VCaP (cell line): ENCODE measurements at regions not wholly inside any gene's neighbourhood (a gene's known extent, or its start where the extent isn't known, plus 50 kb on each side); places are given as distances from the start of the nearest gene placed in this dataset.

ENCODE experiments used
- H3K27ac ChIP-seq: fragments of 450-650 bp; 2 replicates; pipeline ENCODE4 v1.5.1; 2017
- TF ChIP-seq, protein P1 (sequence below): fragments of 450-650 bp; conservative IDR thresholded peaks from 2 replicates; pipeline ENCODE4 v1.5.1; 2017; ENCODE audit warnings: mild to moderate bottlenecking, moderate library complexity

- no peak overlapping the region for H3K27ac ChIP-seq
- TF ChIP-seq, protein P1, sequence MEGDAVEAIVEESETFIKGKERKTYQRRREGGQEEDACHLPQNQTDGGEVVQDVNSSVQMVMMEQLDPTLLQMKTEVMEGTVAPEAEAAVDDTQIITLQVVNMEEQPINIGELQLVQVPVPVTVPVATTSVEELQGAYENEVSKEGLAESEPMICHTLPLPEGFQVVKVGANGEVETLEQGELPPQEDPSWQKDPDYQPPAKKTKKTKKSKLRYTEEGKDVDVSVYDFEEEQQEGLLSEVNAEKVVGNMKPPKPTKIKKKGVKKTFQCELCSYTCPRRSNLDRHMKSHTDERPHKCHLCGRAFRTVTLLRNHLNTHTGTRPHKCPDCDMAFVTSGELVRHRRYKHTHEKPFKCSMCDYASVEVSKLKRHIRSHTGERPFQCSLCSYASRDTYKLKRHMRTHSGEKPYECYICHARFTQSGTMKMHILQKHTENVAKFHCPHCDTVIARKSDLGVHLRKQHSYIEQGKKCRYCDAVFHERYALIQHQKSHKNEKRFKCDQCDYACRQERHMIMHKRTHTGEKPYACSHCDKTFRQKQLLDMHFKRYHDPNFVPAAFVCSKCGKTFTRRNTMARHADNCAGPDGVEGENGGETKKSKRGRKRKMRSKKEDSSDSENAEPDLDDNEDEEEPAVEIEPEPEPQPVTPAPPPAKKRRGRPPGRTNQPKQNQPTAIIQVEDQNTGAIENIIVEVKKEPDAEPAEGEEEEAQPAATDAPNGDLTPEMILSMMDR: no peak
Observed at GRCh38 chr1:201750934-201751333, 78.0 kb upstream of the IPO9 start.

GRCh38 chr1:201751872-201752271 lies 77.1 kb upstream of the IPO9 start:
- TF ChIP-seq, protein P1: no peak
- no peak overlapping the region for H3K27ac ChIP-seq

- no peak overlapping the region for H3K27ac ChIP-seq
- TF ChIP-seq, protein P1: no peak
Observed at GRCh38 chr1:201752333-201752732, 76.6 kb upstream of the IPO9 start.

- TF ChIP-seq, protein P1: no peak
- no peak overlapping the region for H3K27ac ChIP-seq
Observed at GRCh38 chr1:201753492-201753891, 75.5 kb upstream of the IPO9 start.

DNA sequence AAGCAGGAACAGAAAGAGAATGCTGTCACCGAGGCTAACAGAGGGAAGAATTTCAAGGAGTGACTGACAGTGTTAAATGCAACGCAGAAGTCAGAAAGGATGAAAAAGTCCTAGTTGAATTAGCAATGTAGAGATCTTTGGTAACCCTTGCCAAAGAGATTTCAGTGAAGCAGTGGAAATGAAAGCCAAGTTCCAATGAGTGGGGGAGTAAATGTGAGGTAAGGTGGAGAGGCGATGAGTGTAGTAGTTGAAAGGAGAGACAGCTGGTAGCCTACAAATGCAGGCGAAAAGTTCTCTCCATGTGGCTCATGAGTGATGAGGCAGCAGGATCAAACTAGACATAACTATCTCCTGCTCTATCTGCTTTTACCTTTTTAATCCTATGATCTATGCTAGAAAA lies 74.6 kb upstream of the IPO9 start:
- H3K27ac ChIP-seq: no peak overlapping the region
- TF ChIP-seq, protein P1: no peak

GRCh38 chr1:201755200-201755599 lies 73.8 kb upstream of the IPO9 start:
- no peak overlapping the region for H3K27ac ChIP-seq
- TF ChIP-seq, protein P1: no peak

DNA sequence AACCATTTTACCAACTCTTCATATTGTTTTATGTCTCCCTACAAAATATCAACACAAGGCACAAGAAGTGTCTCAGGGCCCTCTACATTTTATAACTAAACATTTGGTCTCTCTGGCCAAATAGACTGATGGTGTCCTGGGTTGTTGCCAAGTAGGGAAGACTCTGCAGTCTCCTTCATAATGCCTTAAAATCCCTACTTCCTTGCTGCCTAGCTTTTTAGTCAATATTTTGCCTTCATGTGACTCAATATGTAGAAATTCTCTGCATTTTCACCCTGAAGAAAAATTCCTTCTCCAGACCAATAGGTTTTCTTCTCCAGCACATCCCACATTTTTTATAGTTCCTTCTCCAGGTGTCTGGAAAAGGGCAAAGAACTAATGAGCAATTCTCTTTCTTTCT lies 72.6 kb upstream of the IPO9 start:
- H3K27ac ChIP-seq: no peak overlapping the region

More for the DNA sequence above, 72.6 kb upstream of the IPO9 start:
- TF ChIP-seq, protein P1: no peak
